ENCODE measurements at regions not wholly inside any gene's neighbourhood (a gene's known extent, or its start where the extent isn't known, plus 50 kb on each side); places are given as distances from the start of the nearest gene placed in this dataset.

GRCh38 chr10:2282202-2282601 is 544.9 kb upstream of the ADARB2 start:
- no peak for ATAC-seq (ENCODE audit: low read depth)
- H3K9me3 Mint-ChIP-seq = no peaks in the 10 kb centered on the region

DNA sequence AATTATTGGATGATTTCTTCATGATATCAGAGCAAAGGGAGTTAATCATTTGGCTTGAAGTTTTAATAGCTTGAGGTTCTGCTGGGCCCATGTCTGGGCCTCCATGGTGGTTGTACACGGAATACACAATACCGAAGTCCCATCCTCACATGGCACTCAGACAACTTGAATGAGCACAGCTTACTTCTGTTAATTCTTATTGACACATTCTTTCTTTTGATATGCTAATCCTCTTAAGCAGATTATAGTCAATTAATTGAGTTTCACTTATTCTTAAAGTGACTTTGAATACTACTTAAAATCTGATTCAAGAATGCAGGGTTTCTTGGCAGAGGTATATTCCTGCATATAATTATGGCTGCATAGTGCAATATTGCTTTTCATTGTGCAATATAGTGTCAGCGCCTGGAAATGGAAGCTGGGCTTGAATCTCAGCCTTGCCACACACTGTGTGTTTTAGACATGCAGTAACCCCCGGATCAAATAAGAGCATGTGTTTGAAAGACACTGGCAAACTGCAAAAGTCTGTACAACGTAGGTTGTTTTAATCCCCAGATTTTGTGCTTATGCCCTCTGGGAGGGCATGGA is 543.5 kb upstream of the ADARB2 start:
- Mint-ChIP-seq H3K9me3 (peaks cover 3% of the 10 kb centered on the region), H3K27me3 (peaks cover 3% of the 10 kb centered on the region), H3K4me1 (no peaks in the 10 kb centered on the region), H3K4me3 (no peak overlapping the region), H3K27ac (no peak overlapping the region), H3K36me3 (no peaks in the 10 kb centered on the region)
- DNase-seq (ENCODE audit: low spot score in 2 of 2) = no peak
- ATAC-seq (ENCODE audit: low read depth) = no peak

More at GRCh38 chr10:2282202-2282601, 544.9 kb upstream of the ADARB2 start:
- H3K36me3 Mint-ChIP-seq = no peaks in the 10 kb centered on the region
- peaks cover 2% of the 10 kb centered on the region for H3K27me3 Mint-ChIP-seq
- DNase-seq (ENCODE audit: low spot score in 2 of 2) = no peak
- no peak overlapping the region for H3K27ac Mint-ChIP-seq
- H3K4me1 Mint-ChIP-seq = no peaks in the 10 kb centered on the region
- no peak overlapping the region for H3K4me3 Mint-ChIP-seq

DNA sequence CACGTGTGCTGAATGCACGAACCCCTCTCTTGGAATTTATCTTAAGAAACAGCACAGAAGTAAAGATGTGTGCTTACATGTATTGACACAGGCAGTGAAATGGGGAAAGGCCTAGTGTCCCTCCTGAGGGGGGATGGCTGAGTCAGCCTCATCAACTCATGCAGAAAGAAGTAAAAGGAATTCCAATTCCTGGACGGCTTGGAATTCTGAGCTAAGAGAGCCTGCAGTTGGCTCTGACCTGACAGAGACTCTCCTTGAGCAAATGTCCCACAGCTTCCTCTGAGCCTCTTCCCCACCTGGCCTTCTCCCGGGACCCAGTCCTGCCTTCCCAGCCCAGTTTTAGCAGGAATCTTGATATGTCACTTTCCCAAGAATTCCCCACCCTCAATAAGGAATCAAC is 542.4 kb upstream of the ADARB2 start:
- no peak for ATAC-seq (ENCODE audit: low read depth)
- no peak for DNase-seq (ENCODE audit: low spot score in 2 of 2)
- no peaks in the 10 kb centered on the region for H3K4me1 Mint-ChIP-seq
- H3K4me3 Mint-ChIP-seq = no peak overlapping the region
- no peaks in the 10 kb centered on the region for H3K36me3 Mint-ChIP-seq
- no peak overlapping the region for H3K27ac Mint-ChIP-seq
- H3K27me3 Mint-ChIP-seq = peaks cover 3% of the 10 kb centered on the region
- H3K9me3 Mint-ChIP-seq = peaks cover 3% of the 10 kb centered on the region

DNA sequence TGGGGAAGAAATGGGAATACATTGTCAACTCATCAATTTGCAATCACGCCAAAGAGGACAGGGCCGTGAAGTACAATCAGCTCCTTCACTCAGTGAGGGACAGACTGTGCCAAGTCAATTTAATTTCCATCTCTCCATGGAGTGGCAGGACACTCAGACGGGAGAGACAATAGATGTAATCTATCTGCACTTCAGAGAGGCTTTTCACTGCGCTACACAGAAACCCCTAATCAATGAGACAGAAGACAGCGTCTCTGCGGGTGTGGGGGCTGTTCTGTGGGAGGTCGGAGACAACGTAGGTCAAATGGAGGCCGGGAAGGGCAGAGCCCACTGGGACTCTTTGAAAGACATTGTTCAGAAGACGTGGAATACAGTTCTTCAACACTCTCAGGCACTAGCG is 541.0 kb upstream of the ADARB2 start:
- Mint-ChIP-seq H3K27me3 (peaks cover 2% of the 10 kb centered on the region), H3K36me3 (no peaks in the 10 kb centered on the region), H3K4me3 (no peak overlapping the region), H3K9me3 (peaks cover 5% of the 10 kb centered on the region), H3K27ac (no peak overlapping the region), H3K4me1 (no peaks in the 10 kb centered on the region)
- DNase-seq (ENCODE audit: low spot score in 2 of 2) (no peak), ATAC-seq (ENCODE audit: low read depth) (no peak)

- Mint-ChIP-seq H3K27ac (no peak overlapping the region), H3K36me3 (no peaks in the 10 kb centered on the region), H3K4me1 (no peaks in the 10 kb centered on the region), H3K27me3 (peaks cover 5% of the 10 kb centered on the region), H3K9me3 (peaks cover 8% of the 10 kb centered on the region), H3K4me3 (no peak overlapping the region)
- ATAC-seq (ENCODE audit: low read depth) (no peak), DNase-seq (ENCODE audit: low spot score in 2 of 2) (no peak)
These were observed 526.2 kb upstream of the ADARB2 start for GRCh38 chr10:2263561-2263960.

DNA sequence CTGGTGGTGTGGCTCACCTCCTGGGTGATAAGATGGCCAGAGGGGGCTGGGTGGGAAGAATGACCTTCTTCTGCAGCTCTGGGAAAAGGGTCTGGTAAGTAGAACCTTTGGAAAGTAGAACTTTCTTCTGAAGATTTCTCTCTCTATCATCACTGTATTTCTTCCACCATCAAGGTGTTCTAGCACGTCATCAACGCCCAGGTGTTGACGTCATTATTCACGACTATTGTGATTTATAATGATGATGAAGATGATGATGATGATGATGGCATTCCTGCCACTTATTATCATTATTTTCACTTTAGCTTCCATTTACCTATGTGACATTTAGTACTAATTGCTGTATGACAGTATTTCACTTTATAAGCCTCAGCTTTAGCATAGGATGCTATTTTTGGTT is 525.6 kb upstream of the ADARB2 start:
- Mint-ChIP-seq H3K27ac (no peak overlapping the region), H3K4me1 (no peaks in the 10 kb centered on the region), H3K4me3 (no peak overlapping the region), H3K27me3 (peaks cover 2% of the 10 kb centered on the region), H3K9me3 (peaks cover 8% of the 10 kb centered on the region), H3K36me3 (no peaks in the 10 kb centered on the region)
- DNase-seq (ENCODE audit: low spot score in 2 of 2) (no peak), ATAC-seq (ENCODE audit: low read depth) (no peak)

GRCh38 chr10:2262333-2262732 is 525.0 kb upstream of the ADARB2 start:
- Mint-ChIP-seq H3K4me3 (no peak overlapping the region), H3K27me3 (peaks cover 2% of the 10 kb centered on the region), H3K4me1 (no peaks in the 10 kb centered on the region), H3K27ac (no peak overlapping the region), H3K36me3 (no peaks in the 10 kb centered on the region), H3K9me3 (peaks cover 8% of the 10 kb centered on the region)
- DNase-seq (ENCODE audit: low spot score in 2 of 2) = no peak
- no peak for ATAC-seq (ENCODE audit: low read depth)

DNA sequence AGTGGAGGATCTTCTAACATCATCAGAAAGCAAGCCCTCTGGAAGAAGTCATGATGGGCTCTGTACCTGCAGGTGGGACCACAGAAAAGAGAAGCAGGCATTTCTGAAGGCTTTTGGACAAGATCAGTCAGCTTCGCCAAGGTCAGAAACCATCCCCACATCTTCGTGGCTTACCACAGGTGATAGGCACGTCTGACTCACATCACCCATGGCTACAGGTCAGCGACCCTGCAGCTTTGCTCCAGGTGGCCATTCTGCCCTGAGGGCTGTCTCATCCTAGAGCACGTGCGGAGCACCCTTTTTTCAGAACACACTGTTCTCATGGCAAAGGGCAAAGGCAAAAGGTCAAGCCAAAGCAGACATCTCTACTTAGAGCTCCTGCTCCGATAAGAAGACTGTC is 518.9 kb upstream of the ADARB2 start:
- Mint-ChIP-seq H3K27ac (no peak overlapping the region), H3K4me3 (no peak overlapping the region), H3K9me3 (peaks cover 3% of the 10 kb centered on the region), H3K4me1 (no peaks in the 10 kb centered on the region), H3K27me3 (no peaks in the 10 kb centered on the region), H3K36me3 (no peaks in the 10 kb centered on the region)
- DNase-seq (ENCODE audit: low spot score in 2 of 2) (no peak), ATAC-seq (ENCODE audit: low read depth) (no peak)

GRCh38 chr10:2252096-2252495 is 514.8 kb upstream of the ADARB2 start:
- H3K9me3 Mint-ChIP-seq = peaks cover 2% of the 10 kb centered on the region
- H3K4me1 Mint-ChIP-seq = no peaks in the 10 kb centered on the region
- H3K36me3 Mint-ChIP-seq = no peaks in the 10 kb centered on the region
- no peak overlapping the region for H3K27ac Mint-ChIP-seq
- no peak for DNase-seq (ENCODE audit: low spot score in 2 of 2)
- H3K27me3 Mint-ChIP-seq = no peaks in the 10 kb centered on the region
- no peak for ATAC-seq (ENCODE audit: low read depth)
- no peak overlapping the region for H3K4me3 Mint-ChIP-seq

DNA sequence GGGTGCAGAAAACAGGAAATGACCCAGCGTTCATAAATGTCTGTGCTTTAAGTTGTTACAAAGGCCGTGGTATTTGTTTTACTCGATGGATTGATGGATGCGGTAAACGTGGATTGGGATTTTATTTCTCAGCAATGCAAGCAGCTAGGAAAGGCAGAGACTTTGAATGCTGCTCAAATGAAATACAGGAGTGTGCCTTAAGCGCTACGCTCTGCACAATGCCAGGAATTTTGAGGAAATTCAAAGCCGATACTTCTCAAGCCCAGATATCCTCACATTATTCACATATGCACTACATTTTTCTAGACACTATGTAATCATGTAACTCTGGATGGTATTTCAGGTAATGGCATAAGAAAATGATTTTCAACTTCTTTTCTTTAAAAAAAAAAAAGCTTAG is 514.3 kb upstream of the ADARB2 start:
- no peak overlapping the region for H3K27ac Mint-ChIP-seq
- H3K4me1 Mint-ChIP-seq = no peaks in the 10 kb centered on the region
- ATAC-seq (ENCODE audit: low read depth) = no peak
- H3K4me3 Mint-ChIP-seq = no peak overlapping the region
- no peak for DNase-seq (ENCODE audit: low spot score in 2 of 2)
- H3K9me3 Mint-ChIP-seq = peaks cover 2% of the 10 kb centered on the region
- no peaks in the 10 kb centered on the region for H3K27me3 Mint-ChIP-seq
- H3K36me3 Mint-ChIP-seq = no peaks in the 10 kb centered on the region

DNA sequence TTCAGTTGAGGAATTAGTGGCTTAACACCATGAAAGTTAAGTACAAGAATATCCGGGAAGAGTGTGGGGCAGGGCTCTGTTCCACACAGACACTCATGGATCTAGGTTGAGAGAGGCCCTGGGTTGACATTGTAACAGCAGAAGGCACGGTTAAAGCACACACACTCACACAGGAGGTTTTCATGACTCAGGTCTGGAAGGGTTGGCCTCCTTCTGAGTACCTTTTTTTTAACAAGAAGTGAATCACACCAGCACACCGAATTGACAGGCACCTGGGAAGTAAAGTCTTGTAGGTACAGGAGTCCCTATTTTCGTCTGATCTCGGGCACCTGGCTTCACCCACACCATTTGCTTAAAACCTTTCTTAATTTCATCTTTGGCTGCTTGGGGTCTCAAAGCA is 509.4 kb upstream of the ADARB2 start:
- Mint-ChIP-seq H3K27ac (no peak overlapping the region), H3K27me3 (peaks cover 6% of the 10 kb centered on the region), H3K4me3 (no peak overlapping the region), H3K36me3 (no peaks in the 10 kb centered on the region), H3K9me3 (peaks cover 2% of the 10 kb centered on the region), H3K4me1 (no peaks in the 10 kb centered on the region)
- DNase-seq (ENCODE audit: low spot score in 2 of 2) (no peak), ATAC-seq (ENCODE audit: low read depth) (no peak)

GRCh38 chr10:2245580-2245979 is 508.3 kb upstream of the ADARB2 start:
- no peaks in the 10 kb centered on the region for H3K4me1 Mint-ChIP-seq
- no peak overlapping the region for H3K4me3 Mint-ChIP-seq
- DNase-seq (ENCODE audit: low spot score in 2 of 2) = no peak
- peaks cover 6% of the 10 kb centered on the region for H3K27me3 Mint-ChIP-seq
- H3K9me3 Mint-ChIP-seq = peaks cover 2% of the 10 kb centered on the region
- no peaks in the 10 kb centered on the region for H3K36me3 Mint-ChIP-seq
- no peak overlapping the region for H3K27ac Mint-ChIP-seq
- ATAC-seq (ENCODE audit: low read depth) = no peak

GRCh38 chr10:2244471-2244870 is 507.1 kb upstream of the ADARB2 start:
- no peaks in the 10 kb centered on the region for H3K36me3 Mint-ChIP-seq
- no peak overlapping the region for H3K27ac Mint-ChIP-seq
- no peaks in the 10 kb centered on the region for H3K4me1 Mint-ChIP-seq
- no peak for ATAC-seq (ENCODE audit: low read depth)
- peaks cover 6% of the 10 kb centered on the region for H3K27me3 Mint-ChIP-seq
- H3K4me3 Mint-ChIP-seq = no peak overlapping the region
- H3K9me3 Mint-ChIP-seq = no peaks in the 10 kb centered on the region
- no peak for DNase-seq (ENCODE audit: low spot score in 2 of 2)

DNA sequence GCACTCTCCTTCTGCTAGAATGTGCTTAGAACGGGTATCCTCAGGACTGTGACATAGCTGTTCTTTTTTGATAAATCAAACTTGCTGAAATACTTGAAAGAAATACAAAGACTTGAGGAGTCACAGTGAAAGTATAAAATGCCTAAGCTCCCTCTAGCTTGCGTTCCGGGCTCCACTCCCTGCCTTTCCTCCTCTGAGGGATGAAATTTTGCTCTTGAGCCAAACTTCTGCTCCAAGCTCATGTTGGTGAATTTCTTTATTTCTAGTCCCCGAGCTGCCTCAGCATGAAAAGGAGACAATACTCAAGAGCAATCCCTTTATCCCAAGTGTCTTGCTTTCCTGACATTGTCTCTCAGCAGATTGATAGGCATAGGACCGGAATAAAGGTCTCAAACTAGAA is 499.6 kb upstream of the ADARB2 start:
- no peaks in the 10 kb centered on the region for H3K36me3 Mint-ChIP-seq
- no peak for DNase-seq (ENCODE audit: low spot score in 2 of 2)
- ATAC-seq (ENCODE audit: low read depth) = no peak
- H3K27ac Mint-ChIP-seq = no peak overlapping the region
- H3K4me3 Mint-ChIP-seq = no peak overlapping the region
- no peaks in the 10 kb centered on the region for H3K27me3 Mint-ChIP-seq
- no peaks in the 10 kb centered on the region for H3K4me1 Mint-ChIP-seq
- no peaks in the 10 kb centered on the region for H3K9me3 Mint-ChIP-seq

- H3K36me3 Mint-ChIP-seq = no peaks in the 10 kb centered on the region
- H3K9me3 Mint-ChIP-seq = peaks cover 1% of the 10 kb centered on the region
- H3K27me3 Mint-ChIP-seq = peaks cover 2% of the 10 kb centered on the region
- ATAC-seq (ENCODE audit: low read depth) (no peak), DNase-seq (ENCODE audit: low spot score in 2 of 2) (no peak)
- no peak overlapping the region for H3K27ac Mint-ChIP-seq
- no peak overlapping the region for H3K4me3 Mint-ChIP-seq
- H3K4me1 Mint-ChIP-seq = no peaks in the 10 kb centered on the region
These were observed 495.2 kb upstream of the ADARB2 start for GRCh38 chr10:2232479-2232878.

Measured in memory B cell (primary cell).